ENCODE measurements at regions not wholly inside any gene's neighbourhood (a gene's known extent, or its start where the extent isn't known, plus 50 kb on each side); places are given as distances from the start of the nearest gene placed in this dataset.

- no peak overlapping the region for H3K4me3 ChIP-seq
- no peaks in the 10 kb centered on the region for H4K20me1 ChIP-seq (ENCODE audit: insufficient read depth, poor library complexity, severe bottlenecking)
- no peaks in the 10 kb centered on the region for H3K27me3 ChIP-seq
- no peaks in the 10 kb centered on the region for H3K9me2 ChIP-seq (replicated peaks; ENCODE audit: insufficient read depth)
- no peak overlapping the region for H3K27ac ChIP-seq
- 89% methylated on average over 2 of the region's 2 CpGs for WGBS (ENCODE audit: low lambda C conversion rate, missing lambda C conversion rate)
- H3K36me3 ChIP-seq (replicated peaks; ENCODE audit: insufficient read depth, low read depth) = no peaks in the 10 kb centered on the region
- no peak overlapping the region for H2AFZ ChIP-seq
- H3K9me3 ChIP-seq (ENCODE audit: low read depth) = no peaks in the 10 kb centered on the region
- TF ChIP-seq CTCF (IDR thresholded peaks at IDR 0.05; ENCODE audit: poor library complexity) (peak; percentile 27), EZH2 (IDR thresholded peaks at IDR 0.05; ENCODE audit: borderline replicate concordance) (no peak)
- no peaks in the 10 kb centered on the region for H3K79me2 ChIP-seq
- H3K4me1 ChIP-seq (ENCODE audit: insufficient read depth) = no peaks in the 10 kb centered on the region
- no peak for DNase-seq (ENCODE audit: low spot score)
- no peak overlapping the region for H3K4me2 ChIP-seq
These were observed 631.5 kb downstream of the SUCLG1 start for GRCh38 chr2:83827618-83828017.

- TF ChIP-seq EZH2phosphoT487 (IDR thresholded peaks at IDR 0.05; ENCODE audit: low read depth, severe bottlenecking, unreplicated experiment) = no peak
- TF ChIP-seq CTCF (IDR thresholded peaks at IDR 0.05; ENCODE audit: poor library complexity) = no peak
- TF ChIP-seq EZH2 (IDR thresholded peaks at IDR 0.05; ENCODE audit: borderline replicate concordance) = no peak
- no peaks in the 10 kb centered on the region for H3K79me2 ChIP-seq
- H2AFZ ChIP-seq = no peak overlapping the region
- H3K4me3 ChIP-seq = no peak overlapping the region
- no peak for DNase-seq (ENCODE audit: low spot score)
- no peaks in the 10 kb centered on the region for H3K9me3 ChIP-seq (ENCODE audit: low read depth)
- H3K27me3 ChIP-seq = no peaks in the 10 kb centered on the region
- WGBS (ENCODE audit: low lambda C conversion rate, missing lambda C conversion rate) = 91% methylated on average over 5 of the region's 5 CpGs
- H3K27ac ChIP-seq = no peak overlapping the region
- H4K20me1 ChIP-seq (ENCODE audit: insufficient read depth, poor library complexity, severe bottlenecking) = no peaks in the 10 kb centered on the region
- H3K9me2 ChIP-seq (replicated peaks; ENCODE audit: insufficient read depth) = no peaks in the 10 kb centered on the region
- no peaks in the 10 kb centered on the region for H3K36me3 ChIP-seq (replicated peaks; ENCODE audit: insufficient read depth, low read depth)
- no peak overlapping the region for H3K4me2 ChIP-seq
- H3K4me1 ChIP-seq (ENCODE audit: insufficient read depth) = no peaks in the 10 kb centered on the region
These were observed 632.5 kb downstream of the SUCLG1 start for GRCh38 chr2:83826577-83826976.

- H3K9me2 ChIP-seq (replicated peaks; ENCODE audit: insufficient read depth) = no peaks in the 10 kb centered on the region
These were observed 635.9 kb downstream of the SUCLG1 start for GRCh38 chr2:83823229-83823628.

More at GRCh38 chr2:83823229-83823628, 635.9 kb downstream of the SUCLG1 start:
- Histone ChIP-seq H4K20me1 (ENCODE audit: insufficient read depth, poor library complexity, severe bottlenecking) (no peaks in the 10 kb centered on the region), H3K4me3 (no peak overlapping the region), H2AFZ (no peak overlapping the region), H3K27me3 (no peaks in the 10 kb centered on the region), H3K27ac (no peak overlapping the region), H3K4me1 (ENCODE audit: insufficient read depth) (no peaks in the 10 kb centered on the region), H3K79me2 (no peaks in the 10 kb centered on the region), H3K4me2 (no peak overlapping the region), H3K9me3 (ENCODE audit: low read depth) (no peaks in the 10 kb centered on the region), H3K36me3 (replicated peaks; ENCODE audit: insufficient read depth, low read depth) (no peaks in the 10 kb centered on the region)
- 86% methylated on average over 2 of the region's 2 CpGs for WGBS (ENCODE audit: low lambda C conversion rate, missing lambda C conversion rate)
- no peak for TF ChIP-seq EZH2phosphoT487 (IDR thresholded peaks at IDR 0.05; ENCODE audit: low read depth, severe bottlenecking, unreplicated experiment)
- TF ChIP-seq EZH2 (IDR thresholded peaks at IDR 0.05; ENCODE audit: borderline replicate concordance) = no peak
- TF ChIP-seq CTCF (IDR thresholded peaks at IDR 0.05; ENCODE audit: poor library complexity) = no peak
- no peak for DNase-seq (ENCODE audit: low spot score)
